ENCODE measurements at regions not wholly inside any gene's neighbourhood (a gene's known extent, or its start where the extent isn't known, plus 50 kb on each side); places are given as distances from the start of the nearest gene placed in this dataset.

- in situ Hi-C loops (cut with MboI) (no loop called here), intact Hi-C loops (cut with micrococcal nuclease) (no loop called here)
- H4K20me1 ChIP-seq (replicated peaks; ENCODE audit: control insufficient read depth, insufficient read depth, low read length): no peaks in the 10 kb centered on the region
- ATAC-seq: no peak
- no peaks in the 10 kb centered on the region for H3K27me3 ChIP-seq (ENCODE audit: control insufficient read depth in 2 of 2, insufficient read depth in 2 of 2, low read length in 2 of 2)
- FAIRE-seq: no peak
- BruUV-seq (replicated peaks): no TSS peak
- no peaks in the 10 kb centered on the region for H3K9me1 ChIP-seq (ENCODE audit: control insufficient read depth, insufficient read depth, low read length)
- no peak overlapping the region for H3K9ac ChIP-seq (ENCODE audit: insufficient read depth in 1 of 2, low read depth in 2 of 2, low read length in 2 of 2)
- no peaks in the 10 kb centered on the region for H3K79me2 ChIP-seq (ENCODE audit: control insufficient read depth, insufficient read depth, low read length)
- no peaks in the 10 kb centered on the region for H3K9me3 ChIP-seq (replicated peaks; ENCODE audit: control insufficient read depth, insufficient read depth, low read depth, low read length)
- no peak overlapping the region for H3K27ac ChIP-seq (ENCODE audit: extremely low read depth, low read depth, low read length)
- no peak overlapping the region for H2AFZ ChIP-seq (ENCODE audit: low read depth, low read length)
- H3K4me3 ChIP-seq: no peak overlapping the region
- ChIA-PET POLR2A (no interaction called here), CTCF (ENCODE audit: low intra/inter-chr PET ratio) (no interaction called here)
- no peak for DNase-seq (ENCODE audit: extremely low read depth in 1 of 4, low spot score in 3 of 4)
- H3K4me2 ChIP-seq (ENCODE audit: insufficient read depth, low read length): no peak overlapping the region
- no peaks in the 10 kb centered on the region for H3K4me1 ChIP-seq (replicated peaks in 1 of 2; ENCODE audit: control insufficient read depth in 2 of 2, insufficient read depth in 2 of 2, low read length in 2 of 2)
- no peaks in the 10 kb centered on the region for H3K36me3 ChIP-seq (ENCODE audit: control insufficient read depth, insufficient read depth, low read length)
- 0% methylated on average over 4 of the region's 4 CpGs for WGBS (ENCODE audit: insufficient coverage, low coverage, missing lambda C conversion rate)
- TF ChIP-seq PRDM10 (IDR thresholded peaks at IDR 0.05; ENCODE audit: partially characterized antibody) (no peak), HNRNPK (IDR thresholded peaks at IDR 0.05; ENCODE audit: low read depth, low read length, poor library complexity, severe bottlenecking) (no peak), GATAD2A (IDR thresholded peaks at IDR 0.05) (no peak), REST (IDR thresholded peaks at IDR 0.05; ENCODE audit: borderline replicate concordance) (no peak), REST (CRISPR knock-in tag; IDR thresholded peaks at IDR 0.05; ENCODE audit: low read depth) (no peak), HDAC3 (IDR thresholded peaks at IDR 0.05; ENCODE audit: borderline replicate concordance, partially characterized antibody) (no peak), SRSF3 (IDR thresholded peaks at IDR 0.05; ENCODE audit: insufficient read depth, low read length) (no peak), ZNF551 (CRISPR knock-in tag; IDR thresholded peaks at IDR 0.05) (no peak), ZNF311 (CRISPR knock-in tag; IDR thresholded peaks at IDR 0.05) (no peak), NFYB (IDR thresholded peaks at IDR 0.05; ENCODE audit: extremely low read depth, insufficient read length) (no peak), ZNF24 (IDR thresholded peaks at IDR 0.05) (no peak), SMAD2 (IDR thresholded peaks at IDR 0.05; ENCODE audit: low read depth, low read length) (no peak), POLR2A (conservative IDR thresholded peaks at IDR 0.05) (no peak), SRF (CRISPR knock-in tag; IDR thresholded peaks at IDR 0.05) (no peak)
Observed at GRCh38 chr3:79886204-79886603, 118.4 kb upstream of the ROBO1 start.

Data from K562 (cell line).